PFSK-1 (cell line): ENCODE measurements at regions not wholly inside any gene's neighbourhood (a gene's known extent, or its start where the extent isn't known, plus 50 kb on each side); places are given as distances from the start of the nearest gene placed in this dataset.

Source experiments
- POLR2AphosphoS5 ChIP-seq: IDR thresholded peaks from 2 replicates; pipeline ENCODE4 v1.6.1; 2012; ENCODE audit warnings: low read depth, mild to moderate bottlenecking, control low read depth, low read length, moderate library complexity
- SIN3A ChIP-seq: IDR thresholded peaks from 2 replicates; pipeline ENCODE4 v1.6.1; 2012; ENCODE audit warnings: mild to moderate bottlenecking, low read length, moderate library complexity, borderline replicate concordance; ENCODE audit not compliant: insufficient read depth
- TAF1 ChIP-seq: IDR thresholded peaks from 2 replicates; pipeline ENCODE4 v1.6.1; 2012; ENCODE audit warnings: low read length, control low read depth, borderline replicate concordance; ENCODE audit not compliant: insufficient read depth

- TF ChIP-seq SIN3A (no peak), POLR2AphosphoS5 (no peak), TAF1 (no peak)
These were observed 154.3 kb downstream of the PALM2AKAP2 start for GRCh38 chr9:109934136-109934856.
